Upper lobe of right lung (tissue), 1 donor: ENCODE measurements at regions not wholly inside any gene's neighbourhood (a gene's known extent, or its start where the extent isn't known, plus 50 kb on each side); places are given as distances from the start of the nearest gene placed in this dataset.
A peak's percentile ranks its signal among the peaks of the same experiment; 100 is the strongest.

ENCODE experiments used
- ATAC-seq: fragments of 200-7000 bp; cut with Tn5 transposase; one replicate; pipeline ENCODE4 v1.9.1; 2020; ENCODE audit warnings: mild to moderate bottlenecking, moderate library complexity
- DNase-seq: peaks from one replicate; pipeline ENCODE4 v3.0.0-alpha.2; 2020
- H3K27ac ChIP-seq: fragments of 200-600 bp; one replicate; pipeline ENCODE4 v1.8.0; 2022
- H3K27me3 ChIP-seq: fragments of 200-600 bp; one replicate; pipeline ENCODE4 v1.8.0; 2022; ENCODE audit warnings: mild to moderate bottlenecking
- H3K36me3 ChIP-seq: fragments of 200-600 bp; one replicate; pipeline ENCODE4 v1.8.0; 2022
- H3K4me1 ChIP-seq: fragments of 200-600 bp; one replicate; pipeline ENCODE4 v1.8.0; 2022
- H3K4me3 ChIP-seq: fragments of 200-600 bp; one replicate; pipeline ENCODE4 v1.8.0; 2022; ENCODE audit warnings: mild to moderate bottlenecking
- H3K9me3 ChIP-seq: fragments of 200-600 bp; one replicate; pipeline ENCODE4 v1.8.0; 2022
- intact Hi-C: fragments of 100-400 bp; cut with DNase I; formaldehyde crosslinking; loops from one replicate; pipeline ENCODE4 v1.11.0; 2022
- TF ChIP-seq, protein P1 (sequence below): fragments of 200-600 bp; IDR thresholded peaks from one replicate; pipeline ENCODE4 v1.8.0; 2022; ENCODE audit warnings: antibody characterized with exemption
- donor health status: DM: no; HTN: yes; CAD: no; lungs with severe emphysema.

DNA sequence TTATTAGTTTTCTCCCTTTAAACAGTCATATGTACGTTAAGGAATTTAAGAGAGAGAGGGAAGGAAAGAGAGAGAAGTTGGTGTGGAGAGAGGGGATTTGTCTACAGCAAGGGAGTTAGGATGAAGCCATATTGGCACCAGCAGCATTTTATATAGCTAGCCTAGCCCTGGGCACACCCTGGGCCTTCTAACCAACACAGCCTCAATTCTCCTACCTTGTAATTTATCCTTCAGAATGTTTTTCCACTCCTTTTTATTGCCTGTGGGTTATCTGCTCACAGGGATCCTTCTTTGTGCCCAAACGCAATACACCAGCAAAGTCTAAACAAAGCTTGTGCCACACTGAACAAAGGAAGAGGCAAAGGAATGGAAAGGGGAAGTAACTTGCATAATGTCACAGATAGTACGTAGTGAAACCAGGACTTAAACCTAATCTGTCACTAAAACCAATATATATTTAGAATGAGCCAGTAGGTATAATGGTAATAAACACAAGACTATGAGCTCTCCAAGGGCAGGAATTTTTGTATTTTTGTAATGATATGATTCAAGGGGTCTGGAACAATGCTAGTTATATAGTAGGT lies 613.8 kb upstream of the TENM4 start:
- TF ChIP-seq, protein P1, sequence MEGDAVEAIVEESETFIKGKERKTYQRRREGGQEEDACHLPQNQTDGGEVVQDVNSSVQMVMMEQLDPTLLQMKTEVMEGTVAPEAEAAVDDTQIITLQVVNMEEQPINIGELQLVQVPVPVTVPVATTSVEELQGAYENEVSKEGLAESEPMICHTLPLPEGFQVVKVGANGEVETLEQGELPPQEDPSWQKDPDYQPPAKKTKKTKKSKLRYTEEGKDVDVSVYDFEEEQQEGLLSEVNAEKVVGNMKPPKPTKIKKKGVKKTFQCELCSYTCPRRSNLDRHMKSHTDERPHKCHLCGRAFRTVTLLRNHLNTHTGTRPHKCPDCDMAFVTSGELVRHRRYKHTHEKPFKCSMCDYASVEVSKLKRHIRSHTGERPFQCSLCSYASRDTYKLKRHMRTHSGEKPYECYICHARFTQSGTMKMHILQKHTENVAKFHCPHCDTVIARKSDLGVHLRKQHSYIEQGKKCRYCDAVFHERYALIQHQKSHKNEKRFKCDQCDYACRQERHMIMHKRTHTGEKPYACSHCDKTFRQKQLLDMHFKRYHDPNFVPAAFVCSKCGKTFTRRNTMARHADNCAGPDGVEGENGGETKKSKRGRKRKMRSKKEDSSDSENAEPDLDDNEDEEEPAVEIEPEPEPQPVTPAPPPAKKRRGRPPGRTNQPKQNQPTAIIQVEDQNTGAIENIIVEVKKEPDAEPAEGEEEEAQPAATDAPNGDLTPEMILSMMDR: no peak

GRCh38 chr11:80048513-80048912 lies 607.7 kb upstream of the TENM4 start:
- Histone ChIP-seq H3K4me1 (no peaks in the 10 kb centered on the region), H3K27ac (no peak overlapping the region), H3K36me3 (no peaks in the 10 kb centered on the region), H3K9me3 (no peaks in the 10 kb centered on the region), H3K4me3 (no peak overlapping the region), H3K27me3 (no peaks in the 10 kb centered on the region)
- DNase-seq: no peak
- peak; percentile 35 for ATAC-seq
- TF ChIP-seq, protein P1: no peak
- intact Hi-C loops: no loop called here

More for the DNA sequence above, 613.8 kb upstream of the TENM4 start:
- no peak overlapping the region for H3K4me3 ChIP-seq
- no peak for ATAC-seq
- H3K27ac ChIP-seq: no peak overlapping the region
- no peaks in the 10 kb centered on the region for H3K4me1 ChIP-seq
- H3K36me3 ChIP-seq: no peaks in the 10 kb centered on the region
- H3K27me3 ChIP-seq: no peaks in the 10 kb centered on the region
- DNase-seq: no peak
- H3K9me3 ChIP-seq: no peaks in the 10 kb centered on the region
- intact Hi-C loops: no loop called here

GRCh38 chr11:80041136-80042000 lies 600.5 kb upstream of the TENM4 start:
- ATAC-seq (no peak), DNase-seq (no peak)
- Histone ChIP-seq H3K27ac (no peak overlapping the region), H3K4me3 (no peak overlapping the region), H3K9me3 (no peaks in the 10 kb centered on the region), H3K36me3 (no peaks in the 10 kb centered on the region), H3K27me3 (no peaks in the 10 kb centered on the region), H3K4me1 (no peaks in the 10 kb centered on the region)
- intact Hi-C loops: no loop called here
- TF ChIP-seq, protein P1: no peak

DNA sequence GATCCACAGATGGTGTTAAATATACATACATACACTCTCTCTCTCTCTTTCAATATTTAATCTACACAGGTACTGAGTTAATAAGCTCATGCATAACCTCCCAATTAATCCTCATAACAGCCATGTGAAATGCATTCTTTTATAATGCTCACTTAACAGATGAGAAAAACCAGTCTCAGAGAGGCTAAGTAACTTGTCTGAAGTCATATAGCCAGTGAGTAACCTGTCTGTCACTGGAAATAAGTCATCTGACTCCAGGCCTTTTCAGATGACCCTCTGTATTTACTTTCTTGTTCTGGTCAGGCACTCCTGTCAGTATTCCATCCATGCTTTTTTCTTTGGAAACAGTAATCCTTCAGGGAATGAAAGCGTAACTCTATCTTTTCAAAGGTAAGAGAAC lies 594.0 kb upstream of the TENM4 start:
- Histone ChIP-seq H3K9me3 (no peaks in the 10 kb centered on the region), H3K4me1 (no peaks in the 10 kb centered on the region), H3K36me3 (no peaks in the 10 kb centered on the region), H3K4me3 (no peak overlapping the region), H3K27ac (no peak overlapping the region), H3K27me3 (no peaks in the 10 kb centered on the region)
- intact Hi-C loops: no loop called here
- no peak for ATAC-seq
- DNase-seq: no peak
- TF ChIP-seq, protein P1: no peak

GRCh38 chr11:80031014-80031600 lies 590.3 kb upstream of the TENM4 start:
- Histone ChIP-seq H3K36me3 (no peaks in the 10 kb centered on the region), H3K4me1 (no peaks in the 10 kb centered on the region), H3K27me3 (no peaks in the 10 kb centered on the region), H3K9me3 (no peaks in the 10 kb centered on the region), H3K27ac (no peak overlapping the region), H3K4me3 (no peak overlapping the region)
- intact Hi-C loops: no loop called here
- DNase-seq (no peak), ATAC-seq (no peak)
- TF ChIP-seq, protein P1: no peak
